ENCODE measurements at regions not wholly inside any gene's neighbourhood (a gene's known extent, or its start where the extent isn't known, plus 50 kb on each side); places are given as distances from the start of the nearest gene placed in this dataset.

GRCh38 chr7:26543340-26543739 is 251.7 kb downstream of the SNX10 start:
- no peak for DNase-seq
- Mint-ChIP-seq H3K27me3 (ENCODE audit: insufficient read depth) (peaks cover 2% of the 10 kb centered on the region), H3K27ac (no peak overlapping the region), H3K4me1 (no peaks in the 10 kb centered on the region), H3K4me3 (no peak overlapping the region), H3K9me3 (no peaks in the 10 kb centered on the region), H3K36me3 (ENCODE audit: low read depth) (no peaks in the 10 kb centered on the region)
- no peak for TF ChIP-seq CTCF (conservative IDR thresholded peaks at IDR 0.05)
- Histone ChIP-seq H3K9ac (ENCODE audit: extremely low read depth, low read length, poor library complexity, severe bottlenecking) (no peak overlapping the region), H3K4me3 (ENCODE audit: low read length) (no peak overlapping the region), H3K9me3 (ENCODE audit: control insufficient read depth, low read length) (no peaks in the 10 kb centered on the region), H3K27me3 (ENCODE audit: control insufficient read depth, insufficient read depth, low read length, poor library complexity, severe bottlenecking) (no peaks in the 10 kb centered on the region), H3K4me1 (ENCODE audit: control insufficient read depth, insufficient read depth, low read length) (no peaks in the 10 kb centered on the region), H3K27ac (ENCODE audit: low read depth, low read length) (no peak overlapping the region), H3K36me3 (ENCODE audit: control insufficient read depth, insufficient read depth, low read length) (no peaks in the 10 kb centered on the region)
- WGBS, 2 experiments (ENCODE audit: insufficient coverage in 1 of 2, insufficient read length in 1 of 2): 90 to 94% methylated on average over 4 to 10 of the region's 10 CpGs

GRCh38 chr7:26543951-26544350 is 252.3 kb downstream of the SNX10 start:
- H3K4me1 Mint-ChIP-seq: no peaks in the 10 kb centered on the region
- no peak overlapping the region for H3K4me3 ChIP-seq (ENCODE audit: low read length)
- WGBS, 2 experiments (ENCODE audit: insufficient coverage in 1 of 2, insufficient read length in 1 of 2): 90 to 91% methylated on average over 10 to 11 of the region's 11 CpGs
- no peaks in the 10 kb centered on the region for H3K36me3 Mint-ChIP-seq (ENCODE audit: low read depth)
- no peak overlapping the region for H3K9ac ChIP-seq (ENCODE audit: extremely low read depth, low read length, poor library complexity, severe bottlenecking)
- peaks cover 1% of the 10 kb centered on the region for H3K27me3 Mint-ChIP-seq (ENCODE audit: insufficient read depth)
- H3K36me3 ChIP-seq (ENCODE audit: control insufficient read depth, insufficient read depth, low read length): no peaks in the 10 kb centered on the region
- no peak overlapping the region for H3K27ac ChIP-seq (ENCODE audit: low read depth, low read length)
- H3K27ac Mint-ChIP-seq: no peak overlapping the region
- no peak overlapping the region for H3K4me3 Mint-ChIP-seq
- H3K27me3 ChIP-seq (ENCODE audit: control insufficient read depth, insufficient read depth, low read length, poor library complexity, severe bottlenecking): no peaks in the 10 kb centered on the region
- no peaks in the 10 kb centered on the region for H3K4me1 ChIP-seq (ENCODE audit: control insufficient read depth, insufficient read depth, low read length)
- DNase-seq: no peak
- TF ChIP-seq CTCF (conservative IDR thresholded peaks at IDR 0.05): no peak
- H3K9me3 ChIP-seq (ENCODE audit: control insufficient read depth, low read length): no peaks in the 10 kb centered on the region
- H3K9me3 Mint-ChIP-seq: no peaks in the 10 kb centered on the region

GRCh38 chr7:26546508-26547053 is 254.9 kb downstream of the SNX10 start:
- Mint-ChIP-seq H3K27ac (no peak overlapping the region), H3K9me3 (no peaks in the 10 kb centered on the region), H3K4me3 (no peak overlapping the region), H3K4me1 (peaks cover 1% of the 10 kb centered on the region), H3K27me3 (ENCODE audit: insufficient read depth) (peaks cover 1% of the 10 kb centered on the region), H3K36me3 (ENCODE audit: low read depth) (no peaks in the 10 kb centered on the region)
- no peak for TF ChIP-seq CTCF (conservative IDR thresholded peaks at IDR 0.05)
- no peak for DNase-seq
- WGBS, 2 experiments (ENCODE audit: insufficient coverage in 1 of 2, insufficient read length in 1 of 2): 94 to 97% methylated on average over 11 to 13 of the region's 13 CpGs
- Histone ChIP-seq H3K27me3 (ENCODE audit: control insufficient read depth, insufficient read depth, low read length, poor library complexity, severe bottlenecking) (no peaks in the 10 kb centered on the region), H3K9ac (ENCODE audit: extremely low read depth, low read length, poor library complexity, severe bottlenecking) (no peak overlapping the region), H3K4me3 (ENCODE audit: low read length) (no peak overlapping the region), H3K36me3 (ENCODE audit: control insufficient read depth, insufficient read depth, low read length) (no peaks in the 10 kb centered on the region), H3K4me1 (ENCODE audit: control insufficient read depth, insufficient read depth, low read length) (peaks cover 4% of the 10 kb centered on the region), H3K27ac (ENCODE audit: low read depth, low read length) (no peak overlapping the region), H3K9me3 (ENCODE audit: control insufficient read depth, low read length) (no peaks in the 10 kb centered on the region)
